Spleen (tissue), 7 donors: ENCODE measurements at regions not wholly inside any gene's neighbourhood (a gene's known extent, or its start where the extent isn't known, plus 50 kb on each side); places are given as distances from the start of the nearest gene placed in this dataset.

ENCODE experiments used
- CTCF ChIP-seq, 11 experiments: fragments of 200-600 bp in 7 of 11; fragments of 450-650 bp in 4 of 11; sonication (generic) in 4 of 11; IDR thresholded peaks in 8 of 11; conservative IDR thresholded peaks in 3 of 11; 1 replicate in 7 of 11; 2 replicates in 4 of 11; pipeline versions ENCODE4 v1.4.0 to v1.8.0; 2016 to 2021; ENCODE audit warnings: antibody characterized with exemption in 11 of 11, inconsistent platforms in 4 of 11, mild to moderate bottlenecking in 1 of 11
- POLR2A ChIP-seq, 3 donors: fragments of 450-650 bp; IDR thresholded peaks; one replicate each; pipeline ENCODE4 v1.5.1; 2017; ENCODE audit warnings: antibody characterized with exemption in 3 of 3, mild to moderate bottlenecking in 1 of 3
- POLR2AphosphoS5 ChIP-seq, 3 donors: sonication (generic); formaldehyde crosslinking; IDR thresholded peaks; one replicate each; pipeline ENCODE4 v1.5.1; 2017; ENCODE audit warnings: antibody characterized with exemption in 3 of 3
- donor health status: DM: no; HTN: no; CAD: no; lungs with moderate emphysema.
- donor health status: DM: no; HTN: no; CAD: no.
- donor health status: DM: no; HTN: no; CAD: no.

GRCh38 chr12:40597133-40597532 is 95.1 kb upstream of the CNTN1 start:
- TF ChIP-seq CTCF (IDR thresholded peaks at IDR 0.05 in 8 of 11, conservative IDR thresholded peaks at IDR 0.05 in 3 of 11), result no peak
- TF ChIP-seq POLR2A (IDR thresholded peaks at IDR 0.05), result no peak
- TF ChIP-seq POLR2AphosphoS5 (IDR thresholded peaks at IDR 0.05), result no peak
